Activated CD4-positive, alpha-beta memory T cell treated with anti-CD3 and anti-CD28 coated beads, Interleukin-2, amount 10 ng/mL, durations not matched to agents 7 days and 5 days (primary cell): ENCODE measurements at regions not wholly inside any gene's neighbourhood (a gene's known extent, or its start where the extent isn't known, plus 50 kb on each side); places are given as distances from the start of the nearest gene placed in this dataset.

Experiments used
- CTCF ChIA-PET: fragments of 350-600 bp; sonication (Branson Sonifier 250); formaldehyde crosslinking; loops from one replicate; lab custom pipeline; 2021; ENCODE audit warnings: antibody characterized with exemption, inconsistent platforms; lab: Charles Lee
- POLR2A ChIA-PET: fragments of 350-600 bp; sonication (Branson Sonifier 250); formaldehyde crosslinking; loops from one replicate; lab custom pipeline; 2021; ENCODE audit warnings: antibody characterized with exemption; lab: Charles Lee
- DNase-seq: peaks from one replicate; pipeline ENCODE4 v3.0.0-alpha.2; 2020
- H3K27ac Mint-ChIP-seq: one replicate; pipeline ENCODE4 v1.8.0; 2021; ENCODE audit warnings: mild to moderate bottlenecking, mixed read lengths
- H3K27me3 Mint-ChIP-seq: one replicate; pipeline ENCODE4 v1.8.0; 2021; ENCODE audit warnings: mixed read lengths
- H3K36me3 Mint-ChIP-seq: one replicate; pipeline ENCODE4 v1.8.0; 2021; ENCODE audit warnings: low read depth, mixed read lengths
- H3K4me1 Mint-ChIP-seq: one replicate; pipeline ENCODE4 v1.8.0; 2021; ENCODE audit warnings: mixed read lengths
- H3K4me3 Mint-ChIP-seq: one replicate; pipeline ENCODE4 v1.8.0; 2021; ENCODE audit warnings: mild to moderate bottlenecking, mixed read lengths
- H3K9me3 Mint-ChIP-seq: one replicate; pipeline ENCODE4 v1.8.0; 2021; ENCODE audit warnings: mixed read lengths

GRCh38 chr12:111028830-111029229 is 108.5 kb upstream of the MYL2 start:
- Mint-ChIP-seq H3K36me3 (no peaks in the 10 kb centered on the region), H3K4me1 (peaks cover 4% of the 10 kb centered on the region), H3K27ac (no peak overlapping the region), H3K9me3 (no peaks in the 10 kb centered on the region), H3K27me3 (peaks cover 65% of the 10 kb centered on the region), H3K4me3 (no peak overlapping the region)
- no peak for DNase-seq
- ChIA-PET POLR2A (no interaction called here), CTCF (no interaction called here)

GRCh38 chr12:111027431-111027830 is 107.1 kb upstream of the MYL2 start:
- Mint-ChIP-seq H3K27me3 (peaks cover 57% of the 10 kb centered on the region), H3K4me3 (no peak overlapping the region), H3K36me3 (no peaks in the 10 kb centered on the region), H3K27ac (no peak overlapping the region), H3K4me1 (peaks cover 1% of the 10 kb centered on the region), H3K9me3 (no peaks in the 10 kb centered on the region)
- CTCF ChIA-PET = no interaction called here
- POLR2A ChIA-PET = no interaction called here
- DNase-seq = no peak

- no peaks in the 10 kb centered on the region for H3K4me1 Mint-ChIP-seq
- DNase-seq = no peak
- peaks cover 41% of the 10 kb centered on the region for H3K27me3 Mint-ChIP-seq
- H3K9me3 Mint-ChIP-seq = no peaks in the 10 kb centered on the region
- ChIA-PET POLR2A (interaction anchor here (0.6 kb wide), 1 partner anchor 17 kb away, joined by 3 read pairs; no protein-coding TSS in a partner anchor), CTCF (interaction anchor here (0.6 to 1.3 kb wide), 3 partner anchors 194 to 1131 kb away, joined by 3 read pairs; no protein-coding TSS in a partner anchor)
- no peaks in the 10 kb centered on the region for H3K36me3 Mint-ChIP-seq
- no peak overlapping the region for H3K4me3 Mint-ChIP-seq
- H3K27ac Mint-ChIP-seq = no peak overlapping the region
Observed at GRCh38 chr12:111025792-111026430, 105.5 kb upstream of the MYL2 start.

GRCh38 chr12:111025301-111025700 is 104.9 kb upstream of the MYL2 start:
- ChIA-PET POLR2A (interaction anchor here (0.6 kb wide), 1 partner anchor 17 kb away, joined by 3 read pairs; no protein-coding TSS in a partner anchor), CTCF (interaction anchor here (1.3 kb wide), 1 partner anchor 247 kb away, joined by 3 read pairs; no protein-coding TSS in a partner anchor)
- H3K4me3 Mint-ChIP-seq = no peak overlapping the region
- peaks cover 35% of the 10 kb centered on the region for H3K27me3 Mint-ChIP-seq
- no peaks in the 10 kb centered on the region for H3K4me1 Mint-ChIP-seq
- H3K27ac Mint-ChIP-seq = no peak overlapping the region
- H3K36me3 Mint-ChIP-seq = no peaks in the 10 kb centered on the region
- H3K9me3 Mint-ChIP-seq = no peaks in the 10 kb centered on the region
- no peak for DNase-seq

- DNase-seq = peak; percentile 43
- ChIA-PET CTCF (interaction anchor here (0.9 to 1.3 kb wide), 2 partner anchors 116 to 248 kb away, joined by 3 read pairs; no protein-coding TSS in a partner anchor), POLR2A (no interaction called here)
- Mint-ChIP-seq H3K9me3 (no peaks in the 10 kb centered on the region), H3K27ac (no peak overlapping the region), H3K36me3 (no peaks in the 10 kb centered on the region), H3K4me3 (no peak overlapping the region), H3K4me1 (no peaks in the 10 kb centered on the region), H3K27me3 (peaks cover 26% of the 10 kb centered on the region)
Observed at GRCh38 chr12:111024205-111024801, 103.9 kb upstream of the MYL2 start.

- POLR2A ChIA-PET = no interaction called here
- Mint-ChIP-seq H3K36me3 (no peaks in the 10 kb centered on the region), H3K27ac (no peak overlapping the region), H3K4me1 (no peaks in the 10 kb centered on the region), H3K4me3 (no peak overlapping the region), H3K27me3 (peaks cover 23% of the 10 kb centered on the region), H3K9me3 (no peaks in the 10 kb centered on the region)
- DNase-seq = no peak
- CTCF ChIA-PET = interaction anchor here (0.7 to 0.9 kb wide), 2 partner anchors 16 to 291 kb away, joined by 3 to 5 read pairs; no protein-coding TSS in a partner anchor
Observed at GRCh38 chr12:111022386-111022785, 102.0 kb upstream of the MYL2 start.

GRCh38 chr12:111014547-111014946 is 94.2 kb upstream of the MYL2 start:
- H3K27me3 Mint-ChIP-seq = peaks cover 26% of the 10 kb centered on the region
- no peak overlapping the region for H3K27ac Mint-ChIP-seq
- H3K9me3 Mint-ChIP-seq = no peaks in the 10 kb centered on the region
- H3K4me1 Mint-ChIP-seq = no peaks in the 10 kb centered on the region
- CTCF ChIA-PET = no interaction called here
- DNase-seq = no peak
- H3K4me3 Mint-ChIP-seq = no peak overlapping the region
- POLR2A ChIA-PET = no interaction called here
- no peaks in the 10 kb centered on the region for H3K36me3 Mint-ChIP-seq

- Mint-ChIP-seq H3K4me3 (no peak overlapping the region), H3K4me1 (no peaks in the 10 kb centered on the region), H3K36me3 (no peaks in the 10 kb centered on the region), H3K27ac (no peak overlapping the region), H3K9me3 (no peaks in the 10 kb centered on the region), H3K27me3 (peaks cover 24% of the 10 kb centered on the region)
- POLR2A ChIA-PET = no interaction called here
- CTCF ChIA-PET = no interaction called here
- DNase-seq = no peak
Observed at GRCh38 chr12:111012918-111013317, 92.5 kb upstream of the MYL2 start.

- H3K4me3 Mint-ChIP-seq = no peak overlapping the region
- no peak for DNase-seq
- H3K27me3 Mint-ChIP-seq = peaks cover 21% of the 10 kb centered on the region
- no peak overlapping the region for H3K27ac Mint-ChIP-seq
- no peaks in the 10 kb centered on the region for H3K4me1 Mint-ChIP-seq
- H3K36me3 Mint-ChIP-seq = no peaks in the 10 kb centered on the region
- POLR2A ChIA-PET = no interaction called here
- H3K9me3 Mint-ChIP-seq = no peaks in the 10 kb centered on the region
- CTCF ChIA-PET = no interaction called here
Observed at GRCh38 chr12:111011999-111012600, 91.7 kb upstream of the MYL2 start.

- no peak overlapping the region for H3K4me3 Mint-ChIP-seq
- no peak for DNase-seq
- H3K27me3 Mint-ChIP-seq = peaks cover 24% of the 10 kb centered on the region
- no peaks in the 10 kb centered on the region for H3K4me1 Mint-ChIP-seq
- ChIA-PET CTCF (no interaction called here), POLR2A (no interaction called here)
- no peaks in the 10 kb centered on the region for H3K9me3 Mint-ChIP-seq
- no peaks in the 10 kb centered on the region for H3K36me3 Mint-ChIP-seq
- no peak overlapping the region for H3K27ac Mint-ChIP-seq
Observed at GRCh38 chr12:111010916-111011657, 90.7 kb upstream of the MYL2 start.

GRCh38 chr12:111010061-111010460 is 89.7 kb upstream of the MYL2 start:
- CTCF ChIA-PET = no interaction called here
- Mint-ChIP-seq H3K9me3 (no peaks in the 10 kb centered on the region), H3K27ac (no peak overlapping the region), H3K27me3 (peaks cover 22% of the 10 kb centered on the region), H3K4me1 (no peaks in the 10 kb centered on the region), H3K4me3 (no peak overlapping the region), H3K36me3 (no peaks in the 10 kb centered on the region)
- DNase-seq = no peak
- POLR2A ChIA-PET = no interaction called here

GRCh38 chr12:111006621-111007020 is 86.2 kb upstream of the MYL2 start:
- DNase-seq = no peak
- ChIA-PET CTCF (no interaction called here), POLR2A (no interaction called here)
- peaks cover 22% of the 10 kb centered on the region for H3K27me3 Mint-ChIP-seq
- H3K36me3 Mint-ChIP-seq = no peaks in the 10 kb centered on the region
- no peak overlapping the region for H3K4me3 Mint-ChIP-seq
- no peaks in the 10 kb centered on the region for H3K4me1 Mint-ChIP-seq
- no peak overlapping the region for H3K27ac Mint-ChIP-seq
- H3K9me3 Mint-ChIP-seq = no peaks in the 10 kb centered on the region

GRCh38 chr12:110998971-110999370 is 78.6 kb upstream of the MYL2 start:
- Mint-ChIP-seq H3K4me1 (no peaks in the 10 kb centered on the region), H3K27ac (no peak overlapping the region), H3K4me3 (no peak overlapping the region), H3K36me3 (no peaks in the 10 kb centered on the region), H3K9me3 (peaks cover 9% of the 10 kb centered on the region), H3K27me3 (peaks cover 6% of the 10 kb centered on the region)
- ChIA-PET CTCF (no interaction called here), POLR2A (no interaction called here)
- no peak for DNase-seq
